ENCODE measurements at regions not wholly inside any gene's neighbourhood (a gene's known extent, or its start where the extent isn't known, plus 50 kb on each side); places are given as distances from the start of the nearest gene placed in this dataset.

DNA sequence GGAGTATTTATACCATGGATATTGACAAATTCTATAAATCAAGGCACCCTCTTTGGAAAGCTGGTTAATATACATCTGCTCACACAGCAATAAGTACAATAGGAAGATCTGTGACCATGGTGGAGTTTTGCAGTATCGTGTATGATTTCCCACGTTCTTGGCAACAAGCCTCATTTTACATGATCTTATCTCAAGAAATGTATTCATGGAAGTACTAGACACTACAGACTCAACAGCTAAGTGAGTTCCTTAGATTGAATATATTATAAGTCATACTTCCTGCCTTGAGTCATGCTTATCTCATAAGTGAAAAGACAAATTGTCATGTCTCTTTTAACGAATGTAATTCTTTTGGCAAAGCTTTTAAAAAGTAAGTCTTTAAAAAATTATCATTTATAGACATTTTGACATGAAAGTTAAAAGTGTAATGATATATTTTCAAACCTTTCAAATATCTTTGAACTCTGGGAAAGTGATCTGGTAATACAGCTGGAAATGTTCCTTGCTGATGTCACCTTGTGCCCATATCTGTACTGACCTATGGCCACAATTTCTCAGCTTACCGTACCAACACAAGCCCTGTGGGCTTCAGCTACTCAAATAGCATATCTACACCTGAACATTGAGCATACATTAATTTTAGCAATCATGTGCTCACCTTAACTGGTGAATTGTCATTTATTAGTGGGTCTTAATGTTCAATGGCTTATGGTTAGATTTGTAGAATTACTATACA is 130.3 kb upstream of the TMC3 start:
- in situ Hi-C loops (cut with HindIII; ENCODE audit: low pct_unique_long_range_greater_than_20kb, low sequenced_read_pairs) = no loop called here
- no peak for DNase-seq (ENCODE audit: low read depth)

DNA sequence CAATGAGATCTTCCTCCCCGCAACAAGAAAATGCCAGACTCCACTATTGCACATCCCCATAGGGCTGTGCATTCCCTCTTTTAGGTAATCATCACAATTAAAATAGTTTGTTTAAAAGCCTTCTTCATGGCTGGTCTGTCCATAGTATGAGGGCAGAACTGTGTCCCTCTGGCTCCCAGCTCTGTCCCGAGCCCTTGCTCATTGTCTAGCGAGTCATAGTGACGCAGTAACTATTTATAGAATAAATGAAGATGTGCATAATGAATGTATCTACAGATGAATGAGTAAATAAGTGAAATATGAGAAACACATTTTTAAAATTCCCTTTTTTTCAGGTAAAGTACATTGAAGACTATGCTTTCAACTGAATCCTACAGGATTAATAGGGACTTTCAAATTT is 128.4 kb upstream of the TMC3 start:
- DNase-seq (ENCODE audit: low read depth) = no peak
- in situ Hi-C loops (cut with HindIII; ENCODE audit: low pct_unique_long_range_greater_than_20kb, low sequenced_read_pairs) = no loop called here

- in situ Hi-C loops (cut with HindIII; ENCODE audit: low pct_unique_long_range_greater_than_20kb, low sequenced_read_pairs) = no loop called here
- DNase-seq (ENCODE audit: low read depth) = no peak
Observed at GRCh38 chr15:81500081-81500480, 126.1 kb upstream of the TMC3 start.

DNA sequence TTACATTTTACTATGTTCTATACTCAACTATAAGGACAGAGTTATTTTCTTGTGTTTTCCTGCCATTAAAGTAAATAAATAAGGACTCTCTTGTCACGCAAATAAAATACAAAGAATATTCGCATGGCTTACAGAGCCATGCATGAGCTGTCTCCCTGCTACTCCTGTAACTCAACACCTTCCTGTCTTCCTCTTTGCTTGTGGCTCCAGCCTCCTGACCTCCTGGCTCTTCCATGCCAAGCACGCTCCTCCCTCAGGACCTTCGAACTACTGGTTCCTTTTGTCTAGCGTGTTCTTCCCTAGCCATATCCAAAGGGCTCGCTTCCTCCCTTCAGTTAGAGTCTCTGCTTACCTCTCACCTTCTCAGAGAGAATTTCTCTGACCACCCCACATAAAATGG is 124.3 kb upstream of the TMC3 start:
- in situ Hi-C loops (cut with HindIII; ENCODE audit: low pct_unique_long_range_greater_than_20kb, low sequenced_read_pairs) = no loop called here
- no peak for DNase-seq (ENCODE audit: low read depth)

DNA sequence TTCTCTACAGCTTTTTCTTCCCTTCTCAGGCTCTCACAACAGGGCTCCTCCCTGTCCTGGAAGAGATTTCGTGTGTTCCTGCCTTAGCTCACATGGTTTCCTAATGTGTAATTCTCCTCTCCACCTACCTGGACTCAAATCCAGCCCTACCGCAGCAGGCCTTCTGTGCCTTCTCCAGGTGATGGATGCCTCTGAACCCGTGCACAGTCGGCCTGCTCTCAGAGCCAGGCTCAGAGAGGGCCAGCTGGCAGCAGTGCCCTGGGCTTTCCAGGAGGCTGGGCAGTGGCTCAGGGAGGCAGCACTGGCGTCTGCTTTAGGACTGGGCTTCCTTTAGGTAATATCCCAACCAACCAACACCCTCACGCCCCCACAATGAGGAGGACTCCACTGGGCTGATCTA is 123.2 kb upstream of the TMC3 start:
- in situ Hi-C loops (cut with HindIII; ENCODE audit: low pct_unique_long_range_greater_than_20kb, low sequenced_read_pairs) = no loop called here
- DNase-seq (ENCODE audit: low read depth) = no peak

DNA sequence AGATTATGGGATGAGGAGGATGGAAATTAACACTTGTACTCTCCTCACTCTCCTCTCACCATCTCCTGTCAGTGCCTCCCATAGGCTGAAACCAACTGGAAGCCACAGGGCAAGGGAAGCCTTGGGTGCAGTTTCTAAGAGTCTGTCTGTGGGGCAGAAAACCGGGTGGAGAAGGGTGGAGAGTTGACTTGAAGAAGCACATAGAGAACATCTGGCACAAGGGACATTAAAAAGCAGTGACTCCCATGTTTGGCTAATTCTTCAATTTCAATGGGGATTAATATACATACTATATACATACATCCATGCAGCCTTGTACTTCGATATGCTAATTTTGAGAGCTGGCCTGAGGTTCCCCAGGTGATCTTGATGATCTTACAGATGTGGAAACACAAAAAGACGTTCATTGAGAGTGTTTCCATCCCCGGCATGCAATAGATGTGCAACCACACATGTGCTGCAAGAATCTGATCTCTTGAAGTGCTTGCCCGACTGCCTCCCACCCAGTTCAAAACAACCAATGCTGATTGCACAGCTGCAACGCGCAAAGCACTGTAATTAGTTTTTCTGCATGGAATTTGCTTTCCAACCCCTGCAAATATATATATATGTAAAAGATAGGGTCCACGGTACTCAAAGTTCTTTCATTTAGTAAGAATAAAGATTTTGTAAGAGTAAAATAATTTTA is 121.9 kb upstream of the TMC3 start:
- DNase-seq (ENCODE audit: low read depth) = no peak
- in situ Hi-C loops (cut with HindIII; ENCODE audit: low pct_unique_long_range_greater_than_20kb, low sequenced_read_pairs) = no loop called here

DNA sequence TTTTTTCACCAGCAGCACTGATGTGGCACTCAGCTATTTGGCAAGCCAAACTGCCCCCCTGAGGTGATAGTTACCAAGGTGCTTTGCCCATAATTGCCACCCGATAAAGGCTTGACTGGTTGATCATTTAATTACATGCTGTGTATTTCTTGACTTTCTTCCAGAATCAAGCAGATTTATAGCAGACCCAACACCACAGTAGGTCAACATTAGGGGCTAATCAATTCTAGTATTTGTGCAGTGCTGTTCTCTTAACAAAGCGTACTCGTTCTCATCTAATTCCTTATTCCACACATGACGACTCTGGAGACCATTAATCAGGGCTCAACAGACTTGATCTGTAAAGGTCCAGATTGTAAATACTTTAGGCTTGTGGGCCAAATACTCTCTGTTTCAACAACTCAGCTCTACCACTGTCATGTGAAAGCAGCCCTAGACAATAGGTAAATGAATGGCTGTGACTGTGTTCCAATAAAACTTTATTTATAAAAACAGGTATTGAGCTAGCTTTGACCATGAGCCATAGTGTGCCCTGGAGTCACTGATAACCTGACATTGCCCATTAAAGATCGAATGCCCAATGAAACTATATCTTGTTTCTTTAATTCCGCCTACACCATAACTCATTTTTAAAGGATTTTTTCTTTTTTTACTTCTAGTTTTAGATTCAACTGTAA is 119.1 kb upstream of the TMC3 start:
- in situ Hi-C loops (cut with HindIII; ENCODE audit: low pct_unique_long_range_greater_than_20kb, low sequenced_read_pairs) = no loop called here
- DNase-seq (ENCODE audit: low read depth) = no peak

GRCh38 chr15:81492331-81492968 is 118.4 kb upstream of the TMC3 start:
- DNase-seq (ENCODE audit: low read depth) = no peak
- in situ Hi-C loops (cut with HindIII; ENCODE audit: low pct_unique_long_range_greater_than_20kb, low sequenced_read_pairs) = no loop called here

GRCh38 chr15:81491414-81492096 is 117.5 kb upstream of the TMC3 start:
- DNase-seq (ENCODE audit: low read depth) = no peak
- in situ Hi-C loops (cut with HindIII; ENCODE audit: low pct_unique_long_range_greater_than_20kb, low sequenced_read_pairs) = no loop called here

- in situ Hi-C loops (cut with HindIII; ENCODE audit: low pct_unique_long_range_greater_than_20kb, low sequenced_read_pairs) = no loop called here
- DNase-seq (ENCODE audit: low read depth) = no peak
Observed at GRCh38 chr15:81485806-81486205, 111.8 kb upstream of the TMC3 start.

DNA sequence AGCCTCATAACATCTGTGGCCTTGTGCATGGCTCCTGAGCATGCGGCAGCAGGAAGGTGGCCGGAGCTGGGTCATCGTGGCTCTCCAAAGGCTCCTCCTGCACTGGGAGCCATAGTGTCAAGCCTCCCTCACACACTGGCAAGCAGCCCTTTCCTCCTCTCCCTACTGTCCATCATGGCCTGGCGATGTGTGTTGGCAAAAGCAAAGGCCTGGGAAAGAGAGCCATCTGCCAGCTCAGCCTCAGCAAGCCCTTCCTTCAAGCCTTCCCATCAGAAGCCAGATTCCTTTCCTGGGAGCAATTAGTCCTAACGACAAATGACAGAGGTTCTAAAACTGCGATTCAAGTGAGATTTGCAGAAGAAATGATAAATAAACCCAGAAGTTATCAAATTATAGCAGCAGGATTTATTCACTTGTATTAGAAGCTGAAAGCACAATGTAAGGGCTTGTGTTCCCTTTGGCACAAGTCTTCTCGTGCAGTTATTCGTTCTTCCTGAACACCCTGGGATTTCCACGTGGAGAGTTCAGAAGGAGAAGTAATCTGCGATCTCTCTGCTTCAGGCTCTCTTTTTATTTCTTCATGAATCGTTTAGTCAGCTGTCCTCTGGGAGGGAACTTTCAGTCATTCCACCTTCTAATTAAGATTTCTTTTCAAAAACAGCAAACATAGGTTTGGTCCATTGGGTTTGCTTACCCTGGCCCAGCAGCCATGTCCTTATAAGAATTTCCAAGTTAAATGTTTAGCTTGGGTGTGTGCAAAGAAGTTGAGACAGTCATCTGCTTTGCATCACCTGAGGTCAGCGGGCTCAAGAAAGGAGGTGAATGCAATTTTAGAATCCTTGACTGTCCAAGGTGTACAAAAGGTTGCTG is 110.3 kb upstream of the TMC3 start:
- no peak for DNase-seq (ENCODE audit: low read depth)
- in situ Hi-C loops (cut with HindIII; ENCODE audit: low pct_unique_long_range_greater_than_20kb, low sequenced_read_pairs) = no loop called here

DNA sequence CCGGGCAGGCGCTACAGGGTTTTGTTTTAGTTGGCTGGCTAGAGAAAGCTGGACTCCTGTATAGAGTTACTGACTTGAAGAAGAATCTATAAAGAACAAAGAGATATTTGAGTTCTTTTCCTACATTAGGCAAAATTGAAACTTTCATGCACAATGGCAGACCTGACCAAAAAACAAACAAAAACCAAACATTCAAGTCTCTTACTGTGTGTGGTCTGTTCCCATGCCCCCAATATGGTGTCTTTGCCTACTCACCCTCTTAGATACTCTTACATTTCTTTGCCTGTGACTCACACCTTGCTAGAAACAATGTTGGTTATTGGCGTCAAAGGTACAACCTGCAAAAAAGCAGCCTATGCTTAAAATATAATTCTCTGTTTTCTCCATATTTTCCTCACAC is 109.5 kb upstream of the TMC3 start:
- in situ Hi-C loops (cut with HindIII; ENCODE audit: low pct_unique_long_range_greater_than_20kb, low sequenced_read_pairs) = no loop called here
- DNase-seq (ENCODE audit: low read depth) = no peak

DNA sequence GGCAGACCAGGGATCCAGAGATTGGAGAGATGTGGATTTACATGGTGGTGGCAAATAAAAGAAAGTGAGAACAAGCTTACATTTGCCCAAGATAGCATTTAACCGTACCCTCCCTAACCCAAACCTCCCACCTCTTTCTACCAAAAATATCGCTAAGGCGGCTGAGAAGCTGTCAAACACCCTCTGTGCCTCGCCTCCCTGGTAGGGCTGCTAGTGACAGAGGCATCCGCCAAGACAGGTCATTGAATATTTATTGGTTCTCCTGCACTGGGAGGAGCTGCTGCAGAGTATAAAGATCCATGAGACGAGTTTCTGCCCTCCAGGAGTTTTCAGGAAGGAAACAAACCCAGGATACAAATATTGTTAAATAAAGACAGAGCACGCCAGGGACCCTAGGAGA is 107.3 kb upstream of the TMC3 start:
- no peak for DNase-seq (ENCODE audit: low read depth)
- in situ Hi-C loops (cut with HindIII; ENCODE audit: low pct_unique_long_range_greater_than_20kb, low sequenced_read_pairs) = no loop called here

GRCh38 chr15:81480645-81481053 is 106.6 kb upstream of the TMC3 start:
- in situ Hi-C loops (cut with HindIII; ENCODE audit: low pct_unique_long_range_greater_than_20kb, low sequenced_read_pairs) = no loop called here
- peak; percentile 48 for DNase-seq (ENCODE audit: low read depth)

DNA sequence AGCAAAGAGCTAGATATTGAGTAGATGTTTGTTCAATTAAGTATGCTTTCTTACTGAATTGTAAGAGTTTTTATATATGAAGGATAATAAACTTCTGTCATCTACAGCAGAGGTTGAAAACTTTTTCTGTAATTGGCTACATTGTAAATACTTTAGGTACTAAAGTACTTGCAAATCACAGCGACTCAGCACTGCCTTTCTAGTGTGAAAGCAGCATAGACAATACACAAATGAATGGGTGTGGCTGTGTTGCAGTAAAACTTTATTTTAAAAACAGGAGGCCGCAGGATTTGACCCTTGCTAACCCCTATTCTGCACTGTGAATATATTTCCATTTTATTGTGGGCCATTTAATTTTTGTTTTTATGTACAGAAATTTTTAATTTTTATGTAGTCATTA is 104.3 kb upstream of the TMC3 start:
- DNase-seq (ENCODE audit: low read depth) = peak; percentile 23
- in situ Hi-C loops (cut with HindIII; ENCODE audit: low pct_unique_long_range_greater_than_20kb, low sequenced_read_pairs) = no loop called here

GRCh38 chr15:81475926-81476325 is 101.9 kb upstream of the TMC3 start:
- in situ Hi-C loops (cut with HindIII; ENCODE audit: low pct_unique_long_range_greater_than_20kb, low sequenced_read_pairs) = no loop called here
- DNase-seq (ENCODE audit: low read depth) = no peak

DNA sequence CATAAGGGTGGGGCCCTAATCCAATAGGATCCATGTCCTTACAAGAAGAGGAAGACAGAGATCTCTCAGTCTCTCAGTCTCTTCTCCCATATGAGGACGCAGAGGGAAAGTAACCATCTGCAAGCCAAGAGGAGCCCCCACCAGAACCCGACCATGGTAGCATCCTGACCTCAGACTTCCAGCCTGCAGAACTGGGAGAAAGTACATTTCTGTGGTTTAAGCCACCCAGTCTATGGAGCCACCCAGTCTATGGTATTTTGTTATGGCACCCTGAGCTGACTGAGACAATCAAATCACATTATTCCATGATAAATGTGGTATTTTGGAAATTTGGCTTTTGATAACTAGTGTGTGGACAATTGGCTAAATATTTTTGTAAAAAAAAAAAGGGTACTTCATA is 101.5 kb upstream of the TMC3 start:
- no peak for DNase-seq (ENCODE audit: low read depth)
- in situ Hi-C loops (cut with HindIII; ENCODE audit: low pct_unique_long_range_greater_than_20kb, low sequenced_read_pairs) = no loop called here

GRCh38 chr15:81473946-81474345 is 99.9 kb upstream of the TMC3 start:
- no peak for DNase-seq (ENCODE audit: low read depth)
- in situ Hi-C loops (cut with HindIII; ENCODE audit: low pct_unique_long_range_greater_than_20kb, low sequenced_read_pairs) = no loop called here
